A673 (cell line): ENCODE measurements at regions not wholly inside any gene's neighbourhood (a gene's known extent, or its start where the extent isn't known, plus 50 kb on each side); places are given as distances from the start of the nearest gene placed in this dataset.

ENCODE experiments used
- BruUV-seq: library from RNA; stranded (reverse); fragments of 400-500 nt; replicated peaks from 2 replicates; lab custom pipeline; 2021; lab: Mats Ljungman, UMichigan
- CTCF ChIA-PET: fragments of 300-600 bp; sonication (Branson Sonifier 250); formaldehyde crosslinking; loops from one replicate; lab custom pipeline; 2022; ENCODE audit warnings: antibody characterized with exemption; lab: Charles Lee
- POLR2A ChIA-PET: fragments of 300-600 bp; sonication (Branson Sonifier 250); formaldehyde crosslinking; loops from one replicate; lab custom pipeline; 2022; ENCODE audit warnings: antibody characterized with exemption; ENCODE audit not compliant: low non-redundant PET; lab: Charles Lee
- DNase-seq: peaks from one replicate; pipeline ENCODE4 v3.0.0-alpha.2; 2015; ENCODE audit warnings: low spot score
- H3K27ac ChIP-seq: fragments of 200-600 bp; sonication (generic); 2 replicates; pipeline ENCODE4 v1.5.1; 2016; ENCODE audit warnings: mixed run types, low read depth, mild to moderate bottlenecking, mixed read lengths, antibody characterized with exemption, low read length; ENCODE audit not compliant: poor library complexity, severe bottlenecking
- H3K27me3 ChIP-seq: fragments of 200-600 bp; sonication (generic); replicated peaks from 2 replicates; pipeline ENCODE4 v1.6.1; 2017; ENCODE audit warnings: mixed run types, low read depth, mild to moderate bottlenecking, mixed read lengths, antibody characterized with exemption, low read length; ENCODE audit not compliant: insufficient read depth, poor library complexity
- H3K36me3 ChIP-seq: fragments of 200-600 bp; sonication (generic); 2 replicates; pipeline ENCODE4 v1.6.1; 2016; ENCODE audit warnings: mixed run types, mild to moderate bottlenecking, mixed read lengths, antibody characterized with exemption, low read length; ENCODE audit not compliant: insufficient read depth, poor library complexity, severe bottlenecking
- H3K4me1 ChIP-seq: fragments of 200-600 bp; sonication (generic); 2 replicates; pipeline ENCODE4 v1.6.1; 2017; ENCODE audit warnings: mixed run types, mild to moderate bottlenecking, mixed read lengths, antibody characterized with exemption, low read length; ENCODE audit not compliant: insufficient read depth, poor library complexity, severe bottlenecking
- H3K4me3 ChIP-seq: fragments of 200-600 bp; sonication (generic); 2 replicates; pipeline ENCODE4 v1.5.1; 2016; ENCODE audit warnings: low read depth, mixed run types, mild to moderate bottlenecking, mixed read lengths, low read length; ENCODE audit not compliant: poor library complexity, severe bottlenecking
- H3K9me3 ChIP-seq: fragments of 200-600 bp; sonication (generic); 2 replicates; pipeline ENCODE4 v1.6.1; 2016; ENCODE audit warnings: mixed run types, low read depth, mild to moderate bottlenecking, mixed read lengths, antibody characterized with exemption, low read length; ENCODE audit not compliant: poor library complexity, severe bottlenecking
- EZH2 ChIP-seq: fragments of 200-600 bp; sonication (generic); IDR thresholded peaks from 2 replicates; pipeline ENCODE4 v1.6.1; 2017; ENCODE audit warnings: borderline replicate concordance, low read depth, mild to moderate bottlenecking, mixed read lengths, antibody characterized with exemption, low read length; ENCODE audit not compliant: poor library complexity, severe bottlenecking
- intact Hi-C: fragments of 100-400 bp; cut with micrococcal nuclease; formaldehyde crosslinking; loops from one replicate; pipeline ENCODE4 v1.10.0; 2022; ENCODE audit not compliant: unreplicated experiment
- TF ChIP-seq, protein P1 (sequence below): fragments of 300-800, 200-600 bp; sonication (generic); conservative IDR thresholded peaks from 2 replicates; pipeline ENCODE4 v1.5.1; 2017; ENCODE audit warnings: low read depth, mild to moderate bottlenecking, antibody characterized with exemption, low read length, moderate library complexity, mixed read lengths

GRCh38 chrX:118212817-118213183, 96.2 kb upstream of the KLHL13 start:
- Histone ChIP-seq H3K27me3 (no peaks in the 10 kb centered on the region), H3K4me1 (no peaks in the 10 kb centered on the region), H3K9me3 (no peaks in the 10 kb centered on the region), H3K4me3 (no peak overlapping the region), H3K27ac (no peak overlapping the region), H3K36me3 (no peaks in the 10 kb centered on the region)
- ChIA-PET CTCF (no interaction called here), POLR2A (no interaction called here)
- intact Hi-C loops: no loop called here
- BruUV-seq: no TSS peak
- TF ChIP-seq EZH2: no peak
- TF ChIP-seq, protein P1, sequence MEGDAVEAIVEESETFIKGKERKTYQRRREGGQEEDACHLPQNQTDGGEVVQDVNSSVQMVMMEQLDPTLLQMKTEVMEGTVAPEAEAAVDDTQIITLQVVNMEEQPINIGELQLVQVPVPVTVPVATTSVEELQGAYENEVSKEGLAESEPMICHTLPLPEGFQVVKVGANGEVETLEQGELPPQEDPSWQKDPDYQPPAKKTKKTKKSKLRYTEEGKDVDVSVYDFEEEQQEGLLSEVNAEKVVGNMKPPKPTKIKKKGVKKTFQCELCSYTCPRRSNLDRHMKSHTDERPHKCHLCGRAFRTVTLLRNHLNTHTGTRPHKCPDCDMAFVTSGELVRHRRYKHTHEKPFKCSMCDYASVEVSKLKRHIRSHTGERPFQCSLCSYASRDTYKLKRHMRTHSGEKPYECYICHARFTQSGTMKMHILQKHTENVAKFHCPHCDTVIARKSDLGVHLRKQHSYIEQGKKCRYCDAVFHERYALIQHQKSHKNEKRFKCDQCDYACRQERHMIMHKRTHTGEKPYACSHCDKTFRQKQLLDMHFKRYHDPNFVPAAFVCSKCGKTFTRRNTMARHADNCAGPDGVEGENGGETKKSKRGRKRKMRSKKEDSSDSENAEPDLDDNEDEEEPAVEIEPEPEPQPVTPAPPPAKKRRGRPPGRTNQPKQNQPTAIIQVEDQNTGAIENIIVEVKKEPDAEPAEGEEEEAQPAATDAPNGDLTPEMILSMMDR: no peak
- DNase-seq: no peak

GRCh38 chrX:118215346-118215745, 98.7 kb upstream of the KLHL13 start:
- H3K27me3 ChIP-seq: no peaks in the 10 kb centered on the region
- H3K27ac ChIP-seq: no peak overlapping the region
- no peaks in the 10 kb centered on the region for H3K36me3 ChIP-seq
- intact Hi-C loops: no loop called here
- TF ChIP-seq EZH2: no peak
- TF ChIP-seq, protein P1: no peak
- no peaks in the 10 kb centered on the region for H3K4me1 ChIP-seq
- H3K9me3 ChIP-seq: no peaks in the 10 kb centered on the region
- CTCF ChIA-PET: no interaction called here
- DNase-seq: no peak
- H3K4me3 ChIP-seq: no peak overlapping the region
- no TSS peak for BruUV-seq
- POLR2A ChIA-PET: no interaction called here

DNA sequence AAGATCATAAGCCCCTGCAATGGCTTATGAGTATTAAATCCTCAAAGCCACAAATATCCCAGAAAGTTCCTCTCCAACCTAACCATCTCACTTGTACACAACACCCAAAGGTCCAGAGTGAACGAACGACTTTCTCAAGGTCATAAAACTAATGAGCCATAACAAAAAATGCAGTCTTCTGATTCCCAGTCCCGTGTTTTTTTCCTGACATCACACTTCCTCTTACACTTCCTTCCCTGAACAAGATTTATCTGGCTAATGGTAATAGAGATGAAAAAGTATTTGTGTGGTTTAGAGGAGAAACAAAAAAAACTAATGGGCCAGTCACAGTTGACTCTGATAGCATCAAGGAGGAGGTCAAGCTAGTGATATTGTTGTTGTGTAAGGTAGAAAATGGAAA, 99.5 kb upstream of the KLHL13 start:
- ChIA-PET CTCF (interaction anchor here (0.9 kb wide), 1 partner anchor 13 kb away, joined by 4 read pairs; no protein-coding TSS in a partner anchor), POLR2A (no interaction called here)
- BruUV-seq: no TSS peak

More for the DNA sequence above, 99.5 kb upstream of the KLHL13 start:
- peak; percentile 36 for DNase-seq
- intact Hi-C loops: no loop called here
- Histone ChIP-seq H3K4me3 (no peak overlapping the region), H3K9me3 (no peaks in the 10 kb centered on the region), H3K4me1 (peaks cover 6% of the 10 kb centered on the region), H3K27me3 (no peaks in the 10 kb centered on the region), H3K27ac (no peak overlapping the region), H3K36me3 (no peaks in the 10 kb centered on the region)
- TF ChIP-seq, protein P1: no peak
- TF ChIP-seq EZH2: no peak
